ENCODE measurements at regions not wholly inside any gene's neighbourhood (a gene's known extent, or its start where the extent isn't known, plus 50 kb on each side); places are given as distances from the start of the nearest gene placed in this dataset.
A peak's percentile ranks its signal among the peaks of the same experiment; 100 is the strongest.

DNA sequence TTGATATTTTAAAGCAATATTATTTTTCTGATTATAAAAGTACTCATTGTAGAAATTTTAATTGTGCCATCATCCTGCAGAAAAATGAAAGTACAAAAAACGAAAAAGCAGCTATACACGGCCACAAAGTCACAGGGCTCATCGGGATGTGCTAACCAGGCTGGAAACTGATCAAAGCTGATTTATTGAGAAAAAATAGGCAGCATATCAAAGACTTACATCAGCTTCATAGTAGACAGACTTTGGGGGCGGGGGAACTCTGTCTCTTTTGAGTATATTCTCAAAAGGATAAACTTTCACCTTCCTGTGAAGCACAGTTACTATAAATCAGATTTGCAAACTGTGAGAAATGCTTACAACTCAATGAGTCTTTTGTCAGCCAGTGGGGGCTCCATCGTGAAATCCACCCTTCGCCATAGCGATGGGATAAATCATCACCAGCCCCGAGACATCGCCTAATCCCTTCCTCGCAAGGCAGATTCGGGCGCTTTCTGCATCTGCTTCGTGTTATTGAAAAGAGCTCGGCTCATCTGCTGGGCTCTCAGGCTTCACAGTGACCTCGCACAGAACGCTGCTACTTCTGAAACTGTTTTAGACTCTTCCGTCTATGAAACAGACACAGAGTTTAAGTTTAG lies 69.2 kb upstream of the ERG start:
- Histone ChIP-seq H3K4me2 (peak overlapping the region; percentile 28; the same call in 1 of the 2 replicates), H3F3A (ENCODE audit: insufficient read depth, low read depth) (no peaks in the 10 kb centered on the region), H4K20me1 (ENCODE audit: insufficient read depth) (no peaks in the 10 kb centered on the region), H3K4me3 (no peak overlapping the region), H3K27me3 (ENCODE audit: insufficient read depth, low read depth) (peaks cover 58% of the 10 kb centered on the region), H3K27ac (no peak overlapping the region), H3K9me2 (ENCODE audit: insufficient read depth) (no peaks in the 10 kb centered on the region), H2AFZ (no peak overlapping the region), H3K36me3 (ENCODE audit: low read depth) (no peaks in the 10 kb centered on the region), H3K79me2 (ENCODE audit: low read depth) (no peaks in the 10 kb centered on the region), H3K4me1 (replicated peaks; ENCODE audit: insufficient read depth) (no peaks in the 10 kb centered on the region), H3K9me3 (ENCODE audit: insufficient read depth, low read depth) (no peaks in the 10 kb centered on the region)
- intact Hi-C loops (cut with micrococcal nuclease; ENCODE audit: unreplicated experiment): no loop called here
- POLR2A ChIA-PET (ENCODE audit: unreplicated experiment): no interaction called here
- no peak for DNase-seq
- TF ChIP-seq, protein P1, sequence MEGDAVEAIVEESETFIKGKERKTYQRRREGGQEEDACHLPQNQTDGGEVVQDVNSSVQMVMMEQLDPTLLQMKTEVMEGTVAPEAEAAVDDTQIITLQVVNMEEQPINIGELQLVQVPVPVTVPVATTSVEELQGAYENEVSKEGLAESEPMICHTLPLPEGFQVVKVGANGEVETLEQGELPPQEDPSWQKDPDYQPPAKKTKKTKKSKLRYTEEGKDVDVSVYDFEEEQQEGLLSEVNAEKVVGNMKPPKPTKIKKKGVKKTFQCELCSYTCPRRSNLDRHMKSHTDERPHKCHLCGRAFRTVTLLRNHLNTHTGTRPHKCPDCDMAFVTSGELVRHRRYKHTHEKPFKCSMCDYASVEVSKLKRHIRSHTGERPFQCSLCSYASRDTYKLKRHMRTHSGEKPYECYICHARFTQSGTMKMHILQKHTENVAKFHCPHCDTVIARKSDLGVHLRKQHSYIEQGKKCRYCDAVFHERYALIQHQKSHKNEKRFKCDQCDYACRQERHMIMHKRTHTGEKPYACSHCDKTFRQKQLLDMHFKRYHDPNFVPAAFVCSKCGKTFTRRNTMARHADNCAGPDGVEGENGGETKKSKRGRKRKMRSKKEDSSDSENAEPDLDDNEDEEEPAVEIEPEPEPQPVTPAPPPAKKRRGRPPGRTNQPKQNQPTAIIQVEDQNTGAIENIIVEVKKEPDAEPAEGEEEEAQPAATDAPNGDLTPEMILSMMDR (conservative IDR thresholded peaks at IDR 0.05): no peak
- TF ChIP-seq EZH2 (IDR thresholded peaks at IDR 0.05; ENCODE audit: low read depth): no peak
- CTCF ChIA-PET: no interaction called here
- BruUV-seq (replicated peaks): no TSS peak

DNA sequence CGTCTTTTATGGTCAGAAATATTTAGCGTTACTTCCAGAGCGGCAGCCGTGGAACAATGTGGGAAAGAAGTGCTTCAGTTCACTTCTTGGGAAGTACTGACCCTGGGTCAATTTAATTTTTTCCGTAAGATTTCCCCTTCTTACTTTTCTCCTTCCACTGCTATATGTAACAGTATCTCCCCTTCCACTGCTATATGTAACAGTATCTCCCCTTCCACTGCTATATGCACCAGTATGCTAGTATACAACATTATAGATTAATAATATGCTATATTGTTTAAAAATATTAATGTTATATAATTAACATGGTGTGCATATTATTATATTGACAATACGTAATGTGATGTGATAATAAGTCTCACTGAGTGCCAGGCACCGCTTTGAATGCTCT lies 69.7 kb upstream of the ERG start:
- Histone ChIP-seq H3K36me3 (ENCODE audit: low read depth) (no peaks in the 10 kb centered on the region), H3K79me2 (ENCODE audit: low read depth) (no peaks in the 10 kb centered on the region), H3K4me3 (no peak overlapping the region), H3K27me3 (ENCODE audit: insufficient read depth, low read depth) (peaks cover 55% of the 10 kb centered on the region), H3K27ac (no peak overlapping the region), H3K4me1 (replicated peaks; ENCODE audit: insufficient read depth) (no peaks in the 10 kb centered on the region), H3K4me2 (no peak overlapping the region), H3K9me2 (ENCODE audit: insufficient read depth) (no peaks in the 10 kb centered on the region), H3F3A (ENCODE audit: insufficient read depth, low read depth) (no peaks in the 10 kb centered on the region), H4K20me1 (ENCODE audit: insufficient read depth) (no peaks in the 10 kb centered on the region), H3K9me3 (ENCODE audit: insufficient read depth, low read depth) (no peaks in the 10 kb centered on the region), H2AFZ (no peak overlapping the region)
- intact Hi-C loops (cut with micrococcal nuclease; ENCODE audit: unreplicated experiment): no loop called here
- no peak for TF ChIP-seq EZH2 (IDR thresholded peaks at IDR 0.05; ENCODE audit: low read depth)
- TF ChIP-seq, protein P1 (conservative IDR thresholded peaks at IDR 0.05): no peak
- POLR2A ChIA-PET (ENCODE audit: unreplicated experiment): no interaction called here
- DNase-seq: no peak
- CTCF ChIA-PET: no interaction called here
- no TSS peak for BruUV-seq (replicated peaks)

DNA sequence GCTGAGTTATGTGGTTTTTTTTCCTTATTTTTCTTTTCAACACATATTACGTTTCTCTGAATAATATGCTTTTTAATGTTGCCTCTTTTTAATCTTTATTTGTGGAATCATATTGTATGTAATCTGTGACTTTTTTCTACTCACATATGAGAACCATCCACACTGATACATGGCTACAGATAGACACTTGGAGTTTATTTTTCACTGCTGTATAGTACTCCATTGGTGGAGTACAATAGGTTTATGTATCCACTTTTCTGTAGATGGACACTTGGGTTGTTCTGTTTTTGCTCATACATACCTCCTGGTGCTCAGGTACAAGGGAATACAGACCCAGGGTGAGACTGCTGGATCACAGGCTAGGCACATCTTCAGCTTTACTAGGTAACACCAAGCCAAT lies 71.5 kb upstream of the ERG start:
- no TSS peak for BruUV-seq (replicated peaks)
- ChIA-PET POLR2A (ENCODE audit: unreplicated experiment) (no interaction called here), CTCF (no interaction called here)
- no peak overlapping the region for H3K27ac ChIP-seq
- no peaks in the 10 kb centered on the region for H3K36me3 ChIP-seq (ENCODE audit: low read depth)
- no peaks in the 10 kb centered on the region for H3K4me1 ChIP-seq (replicated peaks; ENCODE audit: insufficient read depth)
- H3K4me3 ChIP-seq: no peak overlapping the region
- intact Hi-C loops (cut with micrococcal nuclease; ENCODE audit: unreplicated experiment): no loop called here
- no peaks in the 10 kb centered on the region for H3F3A ChIP-seq (ENCODE audit: insufficient read depth, low read depth)
- H3K9me2 ChIP-seq (ENCODE audit: insufficient read depth): no peaks in the 10 kb centered on the region
- no peak for DNase-seq
- H3K4me2 ChIP-seq: no peak overlapping the region
- no peak overlapping the region for H2AFZ ChIP-seq
- no peaks in the 10 kb centered on the region for H3K9me3 ChIP-seq (ENCODE audit: insufficient read depth, low read depth)
- TF ChIP-seq, protein P1 (conservative IDR thresholded peaks at IDR 0.05): no peak
- TF ChIP-seq EZH2 (IDR thresholded peaks at IDR 0.05; ENCODE audit: low read depth): no peak
- H3K27me3 ChIP-seq (ENCODE audit: insufficient read depth, low read depth): peaks cover 62% of the 10 kb centered on the region
- H3K79me2 ChIP-seq (ENCODE audit: low read depth): no peaks in the 10 kb centered on the region
- no peaks in the 10 kb centered on the region for H4K20me1 ChIP-seq (ENCODE audit: insufficient read depth)
